Right kidney (tissue), 1 donor: ENCODE measurements at regions not wholly inside any gene's neighbourhood (a gene's known extent, or its start where the extent isn't known, plus 50 kb on each side); places are given as distances from the start of the nearest gene placed in this dataset.

Experiments
- DNase-seq: peaks from one replicate; pipeline ENCODE4 v3.0.0-alpha.2; 2016

- peak; percentile 49 for DNase-seq
Measured at GRCh38 chr13:40401911-40402776, 264.3 kb downstream of the FOXO1 start.

GRCh38 chr13:40402931-40403431 lies 263.5 kb downstream of the FOXO1 start:
- DNase-seq: peak; percentile 37

- DNase-seq: no peak
Measured at GRCh38 chr13:40403509-40404241, 262.8 kb downstream of the FOXO1 start.

GRCh38 chr13:40404407-40404806 lies 262.0 kb downstream of the FOXO1 start:
- no peak for DNase-seq

GRCh38 chr13:40404967-40405716 lies 261.3 kb downstream of the FOXO1 start:
- DNase-seq: no peak

- no peak for DNase-seq
Measured at GRCh38 chr13:40406405-40407120, 259.9 kb downstream of the FOXO1 start.

- no peak for DNase-seq
Measured at GRCh38 chr13:40407567-40407966, 258.9 kb downstream of the FOXO1 start.

GRCh38 chr13:40408602-40409001 lies 257.8 kb downstream of the FOXO1 start:
- no peak for DNase-seq

GRCh38 chr13:40409278-40409677 lies 257.2 kb downstream of the FOXO1 start:
- no peak for DNase-seq

- DNase-seq: no peak
Measured at GRCh38 chr13:40410315-40410714, 256.1 kb downstream of the FOXO1 start.

- no peak for DNase-seq
Measured at GRCh38 chr13:40420160-40420740, 246.2 kb downstream of the FOXO1 start.

GRCh38 chr13:40422588-40423235 lies 243.7 kb downstream of the FOXO1 start:
- DNase-seq: no peak

GRCh38 chr13:40428354-40428753 lies 238.1 kb downstream of the FOXO1 start:
- no peak for DNase-seq

GRCh38 chr13:40429706-40430545 lies 236.5 kb downstream of the FOXO1 start:
- no peak for DNase-seq

GRCh38 chr13:40432018-40432978 lies 234.1 kb downstream of the FOXO1 start:
- no peak for DNase-seq

GRCh38 chr13:40433001-40433400 lies 233.4 kb downstream of the FOXO1 start:
- no peak for DNase-seq

GRCh38 chr13:40433577-40433976 lies 232.9 kb downstream of the FOXO1 start:
- DNase-seq: no peak

GRCh38 chr13:40434516-40435397 lies 231.7 kb downstream of the FOXO1 start:
- no peak for DNase-seq
